ENCODE measurements at regions not wholly inside any gene's neighbourhood (a gene's known extent, or its start where the extent isn't known, plus 50 kb on each side); places are given as distances from the start of the nearest gene placed in this dataset.
"Not testable (repeated sequence)": the region's sequence is repeated elsewhere in the genome, so short reads cannot be mapped to it uniquely, and the experiment has no call there.

GRCh38 chr2:208916881-208917280 is 507.0 kb upstream of the MAP2 start:
- H3K79me2 ChIP-seq (ENCODE audit: insufficient read depth, low read depth, low read length) = no peaks in the 10 kb centered on the region
- H4K20me1 ChIP-seq (ENCODE audit: insufficient read depth, low read length) = no peaks in the 10 kb centered on the region
- no peaks in the 10 kb centered on the region for H3K36me3 ChIP-seq (ENCODE audit: insufficient read depth, low read length)
- H3K9me2 ChIP-seq (ENCODE audit: insufficient read depth, low read length) = no peaks in the 10 kb centered on the region
- no TSS peak for BruUV-seq (replicated peaks)
- intact Hi-C loops (cut with micrococcal nuclease; ENCODE audit: unreplicated experiment) = no loop called here
- no peaks in the 10 kb centered on the region for H3K4me1 ChIP-seq (ENCODE audit: insufficient read depth, low read length, poor library complexity, severe bottlenecking)
- ChIA-PET CTCF (ENCODE audit: unreplicated experiment) (interaction anchor here (0.6 kb wide), 1 partner anchor 514 kb away, joined by 3 read pairs; no protein-coding TSS in a partner anchor), POLR2A (interaction anchor here (1.2 kb wide), 1 partner anchor 24 kb away, joined by 3 read pairs; no protein-coding TSS in a partner anchor)
- no peak for DNase-seq (ENCODE audit: low spot score)
- no peak overlapping the region for H2AFZ ChIP-seq (ENCODE audit: low read length)
- H3K27ac ChIP-seq (ENCODE audit: low read depth, low read length, poor library complexity, severe bottlenecking) = no peak overlapping the region
- H3K9me3 ChIP-seq (ENCODE audit: low read length) = no peaks in the 10 kb centered on the region
- H3K4me2 ChIP-seq (ENCODE audit: low read length) = no peak overlapping the region
- H3K4me3 ChIP-seq (ENCODE audit: low read depth, low read length, poor library complexity, severe bottlenecking) = no peak overlapping the region
- TF ChIP-seq CTCF (conservative IDR thresholded peaks at IDR 0.05; ENCODE audit: low read length) = no peak
- TF ChIP-seq EZH2phosphoT487 (IDR thresholded peaks at IDR 0.05; ENCODE audit: borderline replicate concordance, low read depth, low read length) = no peak

- H3K27ac ChIP-seq (ENCODE audit: low read depth, low read length, poor library complexity, severe bottlenecking); H3K9me3 ChIP-seq (ENCODE audit: low read length); H3K9me2 ChIP-seq (ENCODE audit: insufficient read depth, low read length); BruUV-seq (replicated peaks); H3K4me1 ChIP-seq (ENCODE audit: insufficient read depth, low read length, poor library complexity, severe bottlenecking); intact Hi-C loops (cut with micrococcal nuclease; ENCODE audit: unreplicated experiment); H4K20me1 ChIP-seq (ENCODE audit: insufficient read depth, low read length); H3K4me2 ChIP-seq (ENCODE audit: low read length); H2AFZ ChIP-seq (ENCODE audit: low read length); H3K36me3 ChIP-seq (ENCODE audit: insufficient read depth, low read length); CTCF ChIA-PET (ENCODE audit: unreplicated experiment); H3K4me3 ChIP-seq (ENCODE audit: low read depth, low read length, poor library complexity, severe bottlenecking); H3K79me2 ChIP-seq (ENCODE audit: insufficient read depth, low read depth, low read length); DNase-seq (ENCODE audit: low spot score): not testable (repeated sequence)
- POLR2A ChIA-PET = interaction anchor here (0.7 to 1.8 kb wide), 2 partner anchors 11 to 17 kb away, joined by 3 to 6 read pairs; no protein-coding TSS in a partner anchor
These were observed 502.5 kb upstream of the MAP2 start for GRCh38 chr2:208921358-208921757.

- Histone ChIP-seq H2AFZ (ENCODE audit: low read length) (no peak overlapping the region), H3K4me3 (ENCODE audit: low read depth, low read length, poor library complexity, severe bottlenecking) (no peak overlapping the region), H3K4me1 (ENCODE audit: insufficient read depth, low read length, poor library complexity, severe bottlenecking) (no peaks in the 10 kb centered on the region), H3K4me2 (ENCODE audit: low read length) (no peak overlapping the region), H4K20me1 (ENCODE audit: insufficient read depth, low read length) (no peaks in the 10 kb centered on the region), H3K36me3 (ENCODE audit: insufficient read depth, low read length) (no peaks in the 10 kb centered on the region), H3K9me2 (ENCODE audit: insufficient read depth, low read length) (no peaks in the 10 kb centered on the region), H3K27ac (ENCODE audit: low read depth, low read length, poor library complexity, severe bottlenecking) (no peak overlapping the region), H3K9me3 (ENCODE audit: low read length) (no peaks in the 10 kb centered on the region), H3K79me2 (ENCODE audit: insufficient read depth, low read depth, low read length) (no peaks in the 10 kb centered on the region)
- no peak for TF ChIP-seq EZH2phosphoT487 (IDR thresholded peaks at IDR 0.05; ENCODE audit: borderline replicate concordance, low read depth, low read length)
- ChIA-PET POLR2A (no interaction called here), CTCF (ENCODE audit: unreplicated experiment) (no interaction called here)
- no peak for DNase-seq (ENCODE audit: low spot score)
- no TSS peak for BruUV-seq (replicated peaks)
- intact Hi-C loops (cut with micrococcal nuclease; ENCODE audit: unreplicated experiment) = no loop called here
These were observed 496.0 kb upstream of the MAP2 start for GRCh38 chr2:208927867-208928266.
